Thyroid gland (tissue), 4 donors: ENCODE measurements at regions not wholly inside any gene's neighbourhood (a gene's known extent, or its start where the extent isn't known, plus 50 kb on each side); places are given as distances from the start of the nearest gene placed in this dataset.

ENCODE experiments used
- DNase-seq, 2 donors: peaks; one replicate each; pipeline ENCODE4 v3.0.0-alpha.2; 2019
- H3K27ac ChIP-seq, 3 donors: fragments of 200-600 bp; sonication (generic); 1 replicate in 2 of 3; 2 replicates in 1 of 3; pipeline ENCODE4 v1.5.1; 2016 to 2019; ENCODE audit warnings: mild to moderate bottlenecking in 1 of 3, moderate library complexity in 1 of 3
- H3K27me3 ChIP-seq: fragments of 200-600 bp; sonication (generic); one replicate; pipeline ENCODE4 v1.5.1; 2019
- H3K36me3 ChIP-seq, 2 donors: fragments of 200-600 bp; sonication (generic); one replicate each; pipeline ENCODE4 v1.5.1; 2016 to 2019
- H3K4me1 ChIP-seq, 2 donors: fragments of 200-600 bp; sonication (generic); one replicate each; pipeline ENCODE4 v1.5.1; 2017 to 2019
- H3K4me3 ChIP-seq, 3 donors: fragments of 200-600 bp; sonication (generic); replicated peaks in 1 of 3; 1 replicate in 2 of 3; 2 replicates in 1 of 3; pipeline ENCODE4 v1.5.1; 2016; ENCODE audit warnings: mild to moderate bottlenecking in 1 of 3
- H3K9me3 ChIP-seq: fragments of 200-600 bp; sonication (generic); one replicate; pipeline ENCODE4 v1.5.1; 2017
- POLR2A ChIP-seq, 2 donors: fragments of 450-650 bp; IDR thresholded peaks; one replicate each; pipeline ENCODE4 v1.6.1; 2017; ENCODE audit warnings: antibody characterized with exemption in 2 of 2, mild to moderate bottlenecking in 2 of 2, moderate library complexity in 1 of 2
- WGBS, 2 donors: methylation state at CpG; one replicate each; pipeline ENCODE4 v1.1.5; 2017; 5-methylcytosine and 5-hydroxymethylcytosine counted together
- intact Hi-C: fragments of 100-400 bp; cut with DNase I; formaldehyde crosslinking; loops from one replicate; pipeline ENCODE4 v1.15.1; 2023
- TF ChIP-seq, protein P1 (sequence below), 6 experiments: fragments of 200-600 bp in 3 of 6; fragments of 450-650 bp in 3 of 6; sonication (generic) in 3 of 6; IDR thresholded peaks; one replicate each; pipeline ENCODE4 v1.5.1; 2016 to 2019; ENCODE audit warnings: antibody characterized with exemption in 6 of 6, mild to moderate bottlenecking in 2 of 6, inconsistent platforms in 1 of 6, moderate library complexity in 1 of 6

- no peaks in the 10 kb centered on the region for H3K4me1 ChIP-seq
- DNase-seq, result no peak
- H3K27me3 ChIP-seq, result no peaks in the 10 kb centered on the region
- no peak overlapping the region for H3K4me3 ChIP-seq
- no peaks in the 10 kb centered on the region for H3K36me3 ChIP-seq
- H3K9me3 ChIP-seq, result no peaks in the 10 kb centered on the region
- TF ChIP-seq POLR2A (IDR thresholded peaks at IDR 0.05), result no peak
- TF ChIP-seq, protein P1, sequence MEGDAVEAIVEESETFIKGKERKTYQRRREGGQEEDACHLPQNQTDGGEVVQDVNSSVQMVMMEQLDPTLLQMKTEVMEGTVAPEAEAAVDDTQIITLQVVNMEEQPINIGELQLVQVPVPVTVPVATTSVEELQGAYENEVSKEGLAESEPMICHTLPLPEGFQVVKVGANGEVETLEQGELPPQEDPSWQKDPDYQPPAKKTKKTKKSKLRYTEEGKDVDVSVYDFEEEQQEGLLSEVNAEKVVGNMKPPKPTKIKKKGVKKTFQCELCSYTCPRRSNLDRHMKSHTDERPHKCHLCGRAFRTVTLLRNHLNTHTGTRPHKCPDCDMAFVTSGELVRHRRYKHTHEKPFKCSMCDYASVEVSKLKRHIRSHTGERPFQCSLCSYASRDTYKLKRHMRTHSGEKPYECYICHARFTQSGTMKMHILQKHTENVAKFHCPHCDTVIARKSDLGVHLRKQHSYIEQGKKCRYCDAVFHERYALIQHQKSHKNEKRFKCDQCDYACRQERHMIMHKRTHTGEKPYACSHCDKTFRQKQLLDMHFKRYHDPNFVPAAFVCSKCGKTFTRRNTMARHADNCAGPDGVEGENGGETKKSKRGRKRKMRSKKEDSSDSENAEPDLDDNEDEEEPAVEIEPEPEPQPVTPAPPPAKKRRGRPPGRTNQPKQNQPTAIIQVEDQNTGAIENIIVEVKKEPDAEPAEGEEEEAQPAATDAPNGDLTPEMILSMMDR (IDR thresholded peaks at IDR 0.05), result no peak
- intact Hi-C loops, result no loop called here
- H3K27ac ChIP-seq, result no peak overlapping the region
- 69 to 79% methylated on average over 4 of the region's 4 CpGs for whole genome bisulfite sequencing, 2 donors
Observed at GRCh38 chr1:23611601-23612327, 52.5 kb upstream of the ID3 start.

GRCh38 chr1:23610677-23611076 lies 51.4 kb upstream of the ID3 start:
- Histone ChIP-seq H3K9me3 (no peaks in the 10 kb centered on the region), H3K4me3 (no peak overlapping the region), H3K27me3 (no peaks in the 10 kb centered on the region), H3K36me3 (no peaks in the 10 kb centered on the region), H3K4me1 (no peaks in the 10 kb centered on the region), H3K27ac (no peak overlapping the region)
- intact Hi-C loops, result no loop called here
- WGBS, 2 donors, result 88 to 100% methylated on average over 1 of the region's 1 CpG
- no peak for DNase-seq
- TF ChIP-seq, protein P1 (IDR thresholded peaks at IDR 0.05), result no peak
- no peak for TF ChIP-seq POLR2A (IDR thresholded peaks at IDR 0.05)

DNA sequence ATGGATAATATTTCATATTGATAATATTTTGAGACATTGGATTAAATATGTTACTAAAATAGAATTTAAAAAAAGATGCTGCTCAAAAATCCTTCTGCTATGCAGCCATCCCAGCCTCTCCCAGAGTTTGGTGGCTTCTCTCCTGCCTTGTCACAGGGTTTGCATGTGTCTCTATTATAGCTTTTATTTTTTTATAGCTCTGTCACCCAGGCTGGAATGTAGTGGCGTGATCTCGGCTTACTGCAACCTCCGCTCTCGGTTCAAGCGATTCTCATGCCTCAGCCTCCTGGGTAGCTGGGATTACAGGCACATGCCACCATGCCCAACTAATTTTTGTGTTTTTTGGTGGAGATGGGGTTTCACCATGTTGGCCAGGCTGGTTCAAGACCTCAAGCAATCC lies 50.7 kb upstream of the ID3 start:
- H3K4me1 ChIP-seq, result no peaks in the 10 kb centered on the region
- no peak overlapping the region for H3K27ac ChIP-seq
- DNase-seq, result no peak
- 96 to 99% methylated on average over 5 of the region's 5 CpGs for WGBS, 2 donors
- H3K9me3 ChIP-seq, result no peaks in the 10 kb centered on the region
- no peaks in the 10 kb centered on the region for H3K36me3 ChIP-seq
- no peaks in the 10 kb centered on the region for H3K27me3 ChIP-seq
- H3K4me3 ChIP-seq, result no peak overlapping the region
- TF ChIP-seq, protein P1 (IDR thresholded peaks at IDR 0.05), result no peak
- TF ChIP-seq POLR2A (IDR thresholded peaks at IDR 0.05), result no peak
- intact Hi-C loops, result no loop called here
